HL-60 (cell line): ENCODE measurements at regions not wholly inside any gene's neighbourhood (a gene's known extent, or its start where the extent isn't known, plus 50 kb on each side); places are given as distances from the start of the nearest gene placed in this dataset.

Experiments
- DNase-seq, 2 experiments: peaks; one replicate each; pipeline ENCODE4 v3.0.0-alpha.2; 2010 to 2020; ENCODE audit warnings: low read depth in 1 of 2, low spot score in 1 of 2
- H3K27ac ChIP-seq: fragments of 250-450 bp; sonication (Bioruptor Pico); replicated peaks from 2 replicates; pipeline ENCODE4 v1.5.1; 2020; ENCODE audit warnings: mild to moderate bottlenecking, moderate library complexity
- H3K27me3 ChIP-seq: fragments of 250-450 bp; sonication (Bioruptor Pico); 2 replicates; pipeline ENCODE4 v1.5.1; 2021; ENCODE audit warnings: mild to moderate bottlenecking, moderate library complexity; ENCODE audit not compliant: insufficient read depth, poor library complexity, severe bottlenecking
- H3K4me3 ChIP-seq: replicated peaks from 2 replicates; pipeline ENCODE4 v1.5.1; 2011; ENCODE audit warnings: mild to moderate bottlenecking, control low read depth, low read length; ENCODE audit not compliant: insufficient read depth
- CTCF ChIP-seq: IDR thresholded peaks from one replicate; pipeline ENCODE4 v1.5.1; 2011; ENCODE audit warnings: low read length, control low read depth, inconsistent platforms; ENCODE audit not compliant: insufficient read depth
- GABPA ChIP-seq: IDR thresholded peaks from 2 replicates; pipeline ENCODE4 v1.6.1; 2012; ENCODE audit warnings: low read depth
- POLR2AphosphoS5 ChIP-seq: IDR thresholded peaks from 2 replicates; pipeline ENCODE4 v1.6.1; 2012; ENCODE audit warnings: low read depth
- SPI1 ChIP-seq: IDR thresholded peaks from 2 replicates; pipeline ENCODE4 v1.6.1; 2012; ENCODE audit warnings: low read depth, mild to moderate bottlenecking, borderline replicate concordance
- TF ChIP-seq, protein P1 (sequence below): IDR thresholded peaks from 2 replicates; pipeline ENCODE4 v1.6.1; 2012; ENCODE audit warnings: low read depth; ENCODE audit not compliant: insufficient replicate concordance

DNA sequence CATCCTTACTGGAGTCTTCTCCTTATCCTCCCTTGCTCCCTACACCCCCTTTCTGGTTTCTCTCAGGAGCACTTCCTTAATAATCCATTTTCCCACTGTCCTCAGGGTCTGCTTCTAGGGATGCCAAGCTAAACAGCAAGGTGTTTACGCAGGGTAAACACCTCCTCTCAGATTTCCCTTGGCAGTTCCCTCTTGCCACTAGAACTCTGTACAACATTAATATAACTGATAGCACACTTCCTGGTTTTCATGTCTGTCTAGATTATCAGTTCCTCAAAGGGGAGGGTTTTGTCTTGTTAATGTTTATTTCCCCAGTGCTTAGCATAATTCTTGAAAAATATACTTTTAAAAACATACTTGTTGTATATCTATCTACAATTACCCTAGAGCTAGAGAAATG is 118.0 kb upstream of the SLC24A5 start:
- H3K27ac ChIP-seq, result no peak overlapping the region
- TF ChIP-seq POLR2AphosphoS5, result no peak
- TF ChIP-seq CTCF, result no peak
- TF ChIP-seq SPI1, result peak; percentile 81
- H3K27me3 ChIP-seq, result no peaks in the 10 kb centered on the region
- H3K4me3 ChIP-seq, result no peak overlapping the region
- DNase-seq, result peak in 1 of 2 experiments; percentile 2

- DNase-seq, result no peak
- TF ChIP-seq CTCF (no peak), GABPA (no peak), SPI1 (no peak), POLR2AphosphoS5 (no peak)
- TF ChIP-seq, protein P1, sequence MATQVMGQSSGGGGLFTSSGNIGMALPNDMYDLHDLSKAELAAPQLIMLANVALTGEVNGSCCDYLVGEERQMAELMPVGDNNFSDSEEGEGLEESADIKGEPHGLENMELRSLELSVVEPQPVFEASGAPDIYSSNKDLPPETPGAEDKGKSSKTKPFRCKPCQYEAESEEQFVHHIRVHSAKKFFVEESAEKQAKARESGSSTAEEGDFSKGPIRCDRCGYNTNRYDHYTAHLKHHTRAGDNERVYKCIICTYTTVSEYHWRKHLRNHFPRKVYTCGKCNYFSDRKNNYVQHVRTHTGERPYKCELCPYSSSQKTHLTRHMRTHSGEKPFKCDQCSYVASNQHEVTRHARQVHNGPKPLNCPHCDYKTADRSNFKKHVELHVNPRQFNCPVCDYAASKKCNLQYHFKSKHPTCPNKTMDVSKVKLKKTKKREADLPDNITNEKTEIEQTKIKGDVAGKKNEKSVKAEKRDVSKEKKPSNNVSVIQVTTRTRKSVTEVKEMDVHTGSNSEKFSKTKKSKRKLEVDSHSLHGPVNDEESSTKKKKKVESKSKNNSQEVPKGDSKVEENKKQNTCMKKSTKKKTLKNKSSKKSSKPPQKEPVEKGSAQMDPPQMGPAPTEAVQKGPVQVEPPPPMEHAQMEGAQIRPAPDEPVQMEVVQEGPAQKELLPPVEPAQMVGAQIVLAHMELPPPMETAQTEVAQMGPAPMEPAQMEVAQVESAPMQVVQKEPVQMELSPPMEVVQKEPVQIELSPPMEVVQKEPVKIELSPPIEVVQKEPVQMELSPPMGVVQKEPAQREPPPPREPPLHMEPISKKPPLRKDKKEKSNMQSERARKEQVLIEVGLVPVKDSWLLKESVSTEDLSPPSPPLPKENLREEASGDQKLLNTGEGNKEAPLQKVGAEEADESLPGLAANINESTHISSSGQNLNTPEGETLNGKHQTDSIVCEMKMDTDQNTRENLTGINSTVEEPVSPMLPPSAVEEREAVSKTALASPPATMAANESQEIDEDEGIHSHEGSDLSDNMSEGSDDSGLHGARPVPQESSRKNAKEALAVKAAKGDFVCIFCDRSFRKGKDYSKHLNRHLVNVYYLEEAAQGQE, result no peak
- H3K4me3 ChIP-seq, result no peak overlapping the region
- H3K27ac ChIP-seq, result no peak overlapping the region
- H3K27me3 ChIP-seq, result no peaks in the 10 kb centered on the region
Observed at GRCh38 chr15:48003441-48003840, 117.3 kb upstream of the SLC24A5 start.

DNA sequence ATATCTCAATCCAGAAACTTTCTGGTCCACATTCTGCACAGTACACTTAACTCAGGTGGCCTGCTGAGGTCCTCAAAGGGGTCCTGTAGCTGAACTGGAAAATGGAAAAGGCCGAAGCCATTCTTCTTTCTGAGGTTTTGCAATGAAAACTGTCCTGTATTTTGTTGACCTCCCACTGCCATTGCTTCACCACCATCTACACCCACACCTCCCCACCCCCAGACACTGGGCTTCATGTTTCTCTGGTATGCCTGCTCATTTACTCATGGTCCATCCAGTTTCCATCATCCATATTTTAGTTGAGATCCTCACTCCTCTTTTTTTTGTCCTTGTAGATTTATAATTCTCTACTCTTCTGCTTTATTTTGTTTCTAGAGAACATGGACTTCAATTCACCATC is 115.7 kb upstream of the SLC24A5 start:
- no peak for TF ChIP-seq POLR2AphosphoS5
- no peak for TF ChIP-seq CTCF
- TF ChIP-seq, protein P1, result no peak
- no peak for TF ChIP-seq SPI1
- TF ChIP-seq GABPA, result no peak
- DNase-seq, result no peak
- Histone ChIP-seq H3K27ac (no peak overlapping the region), H3K4me3 (no peak overlapping the region), H3K27me3 (no peaks in the 10 kb centered on the region)

DNA sequence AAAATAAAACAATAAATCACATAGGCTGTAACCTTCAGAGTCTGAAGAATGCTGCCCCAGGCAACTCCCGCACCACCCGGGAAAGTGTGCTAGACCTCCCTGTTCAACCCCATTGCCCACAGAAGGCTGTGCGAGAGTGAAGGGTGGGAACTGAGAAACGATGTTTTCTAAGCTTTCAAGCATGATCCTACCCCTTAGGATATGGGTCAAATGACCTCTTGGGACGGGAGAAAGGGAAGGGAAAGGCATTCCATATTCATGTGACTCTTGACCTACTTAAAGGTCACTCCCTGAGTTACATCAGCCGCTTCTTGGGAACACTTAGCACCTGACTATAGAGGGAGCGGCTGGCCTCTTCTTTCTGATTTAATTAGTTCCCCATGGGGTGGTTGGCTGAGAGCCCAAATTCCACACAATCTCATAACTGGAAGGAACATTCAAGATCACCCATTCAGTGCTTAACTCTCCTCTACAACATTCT is 114.7 kb upstream of the SLC24A5 start:
- TF ChIP-seq, protein P1, result no peak
- TF ChIP-seq SPI1 (no peak), CTCF (no peak), POLR2AphosphoS5 (no peak), GABPA (no peak)
- Histone ChIP-seq H3K4me3 (no peak overlapping the region), H3K27ac (no peak overlapping the region)

More for the DNA sequence above, 114.7 kb upstream of the SLC24A5 start:
- H3K27me3 ChIP-seq, result no peaks in the 10 kb centered on the region
- no peak for DNase-seq
